ENCODE measurements at regions not wholly inside any gene's neighbourhood (a gene's known extent, or its start where the extent isn't known, plus 50 kb on each side); places are given as distances from the start of the nearest gene placed in this dataset.

DNA sequence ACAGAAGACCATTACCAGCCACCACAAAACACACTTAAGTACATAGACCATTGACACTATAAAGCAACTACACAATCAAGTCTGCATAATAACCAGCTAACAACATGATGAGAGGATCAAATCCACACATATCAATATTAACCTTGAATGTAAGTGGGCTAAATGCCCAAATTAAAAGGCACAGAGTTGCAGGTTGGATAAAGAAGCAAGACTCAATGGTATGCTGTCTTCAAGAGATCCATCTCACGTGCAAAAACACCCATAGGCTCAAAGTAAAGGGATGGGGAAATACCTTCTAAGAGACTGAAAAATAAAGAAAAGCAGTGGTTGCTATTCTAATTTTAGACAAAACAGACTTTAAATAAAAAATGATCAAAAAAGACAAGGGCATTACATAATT, 113.6 kb upstream of the CD180 start:
- H3K27ac ChIP-seq (ENCODE audit: insufficient read depth, low read length, poor library complexity, severe bottlenecking), result no peak overlapping the region
- no peaks in the 10 kb centered on the region for H3K4me1 ChIP-seq (ENCODE audit: control insufficient read depth, insufficient read depth, low read length, poor library complexity, severe bottlenecking)
- no peaks in the 10 kb centered on the region for H3K9me3 ChIP-seq (ENCODE audit: control insufficient read depth, low read length)
- H3K4me3 ChIP-seq (ENCODE audit: insufficient read depth, low read depth, low read length, poor library complexity, severe bottlenecking), result no peak overlapping the region
- no peak for DNase-seq
- no peaks in the 10 kb centered on the region for H3K27me3 ChIP-seq (replicated peaks; ENCODE audit: control insufficient read depth, insufficient read depth, low read length, poor library complexity, severe bottlenecking)
- no peaks in the 10 kb centered on the region for H3K36me3 ChIP-seq (ENCODE audit: control insufficient read depth, insufficient read depth, low read length)

DNA sequence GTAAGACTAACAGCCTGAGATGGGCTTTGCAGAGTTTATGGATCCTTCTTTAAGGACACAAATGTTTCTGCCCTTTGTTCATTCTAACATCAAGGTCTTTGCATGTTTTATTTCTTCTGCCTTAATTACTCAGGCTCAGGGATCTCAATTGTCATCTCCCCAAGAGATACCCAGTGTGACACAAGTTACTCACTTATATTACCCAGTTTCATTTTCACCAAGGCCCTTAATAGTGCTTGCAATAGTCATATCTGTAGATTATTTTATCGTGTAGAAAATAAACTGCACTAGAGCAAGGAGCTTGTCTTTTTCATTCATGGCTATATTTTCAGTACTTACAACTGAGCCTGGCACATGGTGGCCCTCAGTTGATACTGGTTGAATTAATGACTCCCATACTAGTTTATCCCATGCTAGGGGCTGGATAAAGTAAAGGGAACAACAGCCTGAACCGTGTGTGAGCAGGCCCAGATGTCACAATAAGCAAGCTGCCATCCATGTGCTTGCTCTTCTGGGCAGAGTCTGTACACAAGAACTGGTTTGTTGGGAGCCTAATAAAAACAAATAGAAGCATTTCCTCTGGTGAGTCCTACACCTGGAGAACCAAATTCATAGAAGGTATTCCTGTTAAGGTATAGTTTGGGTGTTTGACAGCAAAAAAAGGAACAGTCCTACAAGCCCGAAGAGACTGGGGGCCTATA, 112.5 kb upstream of the CD180 start:
- Histone ChIP-seq H3K9me3 (ENCODE audit: control insufficient read depth, low read length) (no peaks in the 10 kb centered on the region), H3K27ac (ENCODE audit: insufficient read depth, low read length, poor library complexity, severe bottlenecking) (no peak overlapping the region), H3K27me3 (replicated peaks; ENCODE audit: control insufficient read depth, insufficient read depth, low read length, poor library complexity, severe bottlenecking) (no peaks in the 10 kb centered on the region), H3K4me3 (ENCODE audit: insufficient read depth, low read depth, low read length, poor library complexity, severe bottlenecking) (no peak overlapping the region), H3K4me1 (ENCODE audit: control insufficient read depth, insufficient read depth, low read length, poor library complexity, severe bottlenecking) (no peaks in the 10 kb centered on the region), H3K36me3 (ENCODE audit: control insufficient read depth, insufficient read depth, low read length) (no peaks in the 10 kb centered on the region)
- no peak for DNase-seq

DNA sequence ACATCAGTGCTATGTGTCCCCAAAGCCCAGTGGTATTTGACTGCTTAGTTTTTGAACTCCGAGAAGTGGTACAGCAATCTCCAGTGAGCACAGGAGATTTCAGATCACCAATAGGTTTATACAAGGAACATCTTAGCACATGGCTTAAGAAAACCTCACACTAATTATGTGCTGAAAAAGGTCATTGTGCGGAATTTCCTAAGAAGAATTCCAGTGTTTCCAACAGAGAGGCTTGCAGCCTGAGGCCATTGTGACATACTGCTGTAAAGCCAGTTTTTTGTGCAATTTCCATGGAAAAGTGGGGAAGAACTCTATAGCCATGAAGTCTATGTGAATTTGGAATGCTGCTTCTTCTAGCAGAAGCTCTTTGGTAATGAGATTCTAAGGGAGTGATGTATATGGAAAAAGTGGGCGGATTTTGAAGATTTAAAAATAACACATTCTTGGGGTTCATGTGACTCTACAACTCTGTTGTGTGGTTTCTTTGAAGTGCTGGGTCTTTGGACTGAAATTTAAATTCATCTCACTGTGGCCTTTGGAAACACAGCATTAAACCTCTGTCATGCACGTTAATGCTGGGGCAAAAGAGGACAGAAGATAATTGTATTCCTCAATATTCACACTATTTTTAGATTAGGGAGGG, 110.5 kb upstream of the CD180 start:
- Histone ChIP-seq H3K36me3 (ENCODE audit: control insufficient read depth, insufficient read depth, low read length) (no peaks in the 10 kb centered on the region), H3K4me1 (ENCODE audit: control insufficient read depth, insufficient read depth, low read length, poor library complexity, severe bottlenecking) (no peaks in the 10 kb centered on the region), H3K4me3 (ENCODE audit: insufficient read depth, low read depth, low read length, poor library complexity, severe bottlenecking) (no peak overlapping the region), H3K27me3 (replicated peaks; ENCODE audit: control insufficient read depth, insufficient read depth, low read length, poor library complexity, severe bottlenecking) (no peaks in the 10 kb centered on the region), H3K27ac (ENCODE audit: insufficient read depth, low read length, poor library complexity, severe bottlenecking) (no peak overlapping the region), H3K9me3 (ENCODE audit: control insufficient read depth, low read length) (no peaks in the 10 kb centered on the region)
- no peak for DNase-seq

DNA sequence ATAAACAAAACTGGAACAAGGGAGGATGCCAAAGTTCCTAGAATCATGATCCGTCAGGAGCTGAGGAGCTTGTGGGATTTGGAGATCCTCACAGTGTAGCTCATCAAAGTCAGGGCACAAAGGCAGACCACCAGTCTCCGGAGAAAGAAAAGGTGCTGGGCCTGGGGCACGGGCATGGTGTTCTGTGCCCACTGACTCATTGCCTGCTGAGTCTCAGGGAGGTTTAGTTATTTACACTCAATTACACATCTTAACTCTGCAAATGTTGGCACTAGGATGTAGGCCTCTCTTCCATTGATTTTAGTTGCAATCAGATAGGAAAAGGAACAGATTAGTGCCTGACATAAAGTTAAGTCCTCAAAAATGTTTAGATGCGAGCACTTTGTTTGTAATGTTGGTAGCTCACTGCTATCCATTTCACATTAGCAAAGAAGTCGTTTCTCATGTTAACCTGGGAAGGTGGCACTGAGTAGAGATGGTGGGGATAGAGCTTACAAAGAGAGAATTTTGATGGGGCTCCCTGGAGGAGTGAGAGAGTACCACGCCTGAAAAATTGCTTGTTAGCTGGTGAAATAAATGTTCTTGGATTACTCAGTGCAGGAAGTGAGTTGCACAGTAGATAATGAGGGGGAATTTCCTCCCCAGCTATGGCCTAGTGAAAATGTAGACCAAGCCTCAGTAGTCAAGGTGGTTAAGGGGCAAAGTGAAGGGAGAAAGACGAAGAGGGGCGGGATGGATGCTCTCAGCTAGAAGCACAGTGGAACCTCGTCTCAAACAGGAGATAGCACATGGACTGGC, 109.5 kb upstream of the CD180 start:
- no peaks in the 10 kb centered on the region for H3K36me3 ChIP-seq (ENCODE audit: control insufficient read depth, insufficient read depth, low read length)
- H3K4me1 ChIP-seq (ENCODE audit: control insufficient read depth, insufficient read depth, low read length, poor library complexity, severe bottlenecking), result no peaks in the 10 kb centered on the region
- no peaks in the 10 kb centered on the region for H3K27me3 ChIP-seq (replicated peaks; ENCODE audit: control insufficient read depth, insufficient read depth, low read length, poor library complexity, severe bottlenecking)
- no peaks in the 10 kb centered on the region for H3K9me3 ChIP-seq (ENCODE audit: control insufficient read depth, low read length)
- no peak overlapping the region for H3K4me3 ChIP-seq (ENCODE audit: insufficient read depth, low read depth, low read length, poor library complexity, severe bottlenecking)
- no peak for DNase-seq
- no peak overlapping the region for H3K27ac ChIP-seq (ENCODE audit: insufficient read depth, low read length, poor library complexity, severe bottlenecking)

DNA sequence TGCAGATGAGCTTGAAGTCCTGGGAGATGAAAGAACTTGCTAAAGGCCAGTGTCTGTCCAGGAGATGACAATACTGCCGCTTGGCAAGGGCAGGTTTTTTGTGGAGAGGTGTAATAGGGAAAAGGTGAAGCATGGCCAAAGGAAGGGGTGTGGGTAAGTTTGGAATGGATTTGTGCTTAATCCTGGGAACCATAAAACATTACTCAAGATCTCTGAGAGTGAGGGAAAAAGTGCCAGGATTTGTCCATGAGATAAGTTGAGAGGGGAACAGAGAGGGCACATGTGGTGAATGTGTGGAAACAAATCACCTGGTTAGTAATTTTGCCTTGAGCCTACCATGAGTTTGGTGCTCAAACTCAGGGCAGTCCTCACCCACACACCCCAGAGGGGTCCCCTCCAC, 108.8 kb upstream of the CD180 start:
- no peak for DNase-seq
- Histone ChIP-seq H3K36me3 (ENCODE audit: control insufficient read depth, insufficient read depth, low read length) (no peaks in the 10 kb centered on the region), H3K4me1 (ENCODE audit: control insufficient read depth, insufficient read depth, low read length, poor library complexity, severe bottlenecking) (no peaks in the 10 kb centered on the region), H3K27me3 (replicated peaks; ENCODE audit: control insufficient read depth, insufficient read depth, low read length, poor library complexity, severe bottlenecking) (no peaks in the 10 kb centered on the region), H3K27ac (ENCODE audit: insufficient read depth, low read length, poor library complexity, severe bottlenecking) (no peak overlapping the region), H3K9me3 (ENCODE audit: control insufficient read depth, low read length) (no peaks in the 10 kb centered on the region), H3K4me3 (ENCODE audit: insufficient read depth, low read depth, low read length, poor library complexity, severe bottlenecking) (no peak overlapping the region)

DNA sequence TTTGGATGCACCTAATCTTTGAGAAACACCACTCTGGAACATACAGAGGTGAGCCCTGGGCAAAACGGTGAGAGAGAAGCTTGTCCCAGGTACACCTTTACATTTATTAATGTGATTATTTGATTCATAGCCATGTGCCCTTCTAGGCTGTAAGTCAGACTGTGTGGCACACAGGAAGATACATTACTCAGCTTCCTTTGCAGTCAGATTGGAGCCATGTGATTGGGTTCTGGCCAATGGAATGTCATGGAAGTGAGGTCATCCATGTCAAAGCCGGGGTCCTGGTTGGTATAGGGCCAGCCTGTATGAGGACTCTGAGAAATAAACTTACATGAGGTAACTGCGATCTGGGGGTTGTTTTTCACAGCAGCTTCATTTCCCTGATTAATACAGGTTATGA, 106.8 kb upstream of the CD180 start:
- Histone ChIP-seq H3K27ac (ENCODE audit: insufficient read depth, low read length, poor library complexity, severe bottlenecking) (no peak overlapping the region), H3K4me1 (ENCODE audit: control insufficient read depth, insufficient read depth, low read length, poor library complexity, severe bottlenecking) (no peaks in the 10 kb centered on the region), H3K4me3 (ENCODE audit: insufficient read depth, low read depth, low read length, poor library complexity, severe bottlenecking) (no peak overlapping the region), H3K9me3 (ENCODE audit: control insufficient read depth, low read length) (no peaks in the 10 kb centered on the region), H3K27me3 (replicated peaks; ENCODE audit: control insufficient read depth, insufficient read depth, low read length, poor library complexity, severe bottlenecking) (no peaks in the 10 kb centered on the region), H3K36me3 (ENCODE audit: control insufficient read depth, insufficient read depth, low read length) (no peaks in the 10 kb centered on the region)
- DNase-seq, result no peak

DNA sequence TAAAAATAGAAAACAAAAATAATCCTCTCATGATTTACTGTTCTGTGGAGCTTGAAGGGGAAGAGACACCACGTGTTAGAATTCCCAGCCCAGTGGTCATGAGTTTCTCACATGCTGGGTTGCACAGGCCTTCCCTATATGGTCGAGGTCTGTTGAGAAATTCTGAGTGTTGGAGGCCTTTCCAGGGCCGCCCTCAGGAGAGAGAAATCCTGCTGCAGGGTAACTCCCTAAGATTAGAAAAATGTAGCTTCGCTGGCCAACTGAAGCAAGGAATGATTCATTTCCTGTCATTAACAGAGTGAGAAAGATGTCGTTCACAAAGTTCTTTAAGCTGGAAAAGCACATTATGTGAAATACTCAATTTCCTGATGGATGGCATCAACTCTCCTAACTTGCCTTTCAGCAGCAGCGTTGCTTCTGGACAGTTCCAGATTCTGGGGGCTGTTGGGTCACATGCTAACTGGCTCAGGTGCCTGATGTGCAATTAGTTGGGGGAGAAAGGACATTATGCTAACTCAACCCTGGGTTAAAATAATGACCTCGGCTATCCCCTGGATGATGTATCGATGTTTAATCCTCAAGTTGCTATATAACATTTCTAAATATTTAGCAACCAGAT, 104.8 kb upstream of the CD180 start:
- Histone ChIP-seq H3K9me3 (ENCODE audit: control insufficient read depth, low read length) (no peaks in the 10 kb centered on the region), H3K27ac (ENCODE audit: insufficient read depth, low read length, poor library complexity, severe bottlenecking) (no peak overlapping the region), H3K27me3 (replicated peaks; ENCODE audit: control insufficient read depth, insufficient read depth, low read length, poor library complexity, severe bottlenecking) (no peaks in the 10 kb centered on the region), H3K36me3 (ENCODE audit: control insufficient read depth, insufficient read depth, low read length) (no peaks in the 10 kb centered on the region), H3K4me3 (ENCODE audit: insufficient read depth, low read depth, low read length, poor library complexity, severe bottlenecking) (no peak overlapping the region), H3K4me1 (ENCODE audit: control insufficient read depth, insufficient read depth, low read length, poor library complexity, severe bottlenecking) (no peaks in the 10 kb centered on the region)
- DNase-seq, result no peak

DNA sequence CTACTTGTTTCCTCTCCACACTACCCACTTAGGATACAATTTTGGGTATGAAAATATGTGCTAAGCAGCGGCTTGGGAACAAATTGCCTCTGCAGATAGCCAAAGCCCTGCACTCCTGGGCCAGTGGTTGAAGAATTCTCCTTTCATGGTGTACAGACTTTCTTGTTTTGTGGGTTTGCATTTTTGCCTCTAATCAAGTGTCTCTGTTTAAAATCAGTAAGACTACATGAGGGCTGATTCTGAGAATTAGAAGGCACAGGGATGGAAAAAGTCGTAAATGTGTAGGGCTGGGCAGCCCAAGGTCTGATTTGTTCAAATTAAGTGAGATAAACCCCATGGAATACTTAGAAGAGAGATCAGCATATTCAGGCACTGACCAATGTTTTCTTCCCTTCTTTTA, 103.7 kb upstream of the CD180 start:
- Histone ChIP-seq H3K27me3 (replicated peaks; ENCODE audit: control insufficient read depth, insufficient read depth, low read length, poor library complexity, severe bottlenecking) (no peaks in the 10 kb centered on the region), H3K9me3 (ENCODE audit: control insufficient read depth, low read length) (no peaks in the 10 kb centered on the region), H3K4me3 (ENCODE audit: insufficient read depth, low read depth, low read length, poor library complexity, severe bottlenecking) (no peak overlapping the region), H3K36me3 (ENCODE audit: control insufficient read depth, insufficient read depth, low read length) (no peaks in the 10 kb centered on the region), H3K27ac (ENCODE audit: insufficient read depth, low read length, poor library complexity, severe bottlenecking) (no peak overlapping the region), H3K4me1 (ENCODE audit: control insufficient read depth, insufficient read depth, low read length, poor library complexity, severe bottlenecking) (no peaks in the 10 kb centered on the region)
- no peak for DNase-seq

DNA sequence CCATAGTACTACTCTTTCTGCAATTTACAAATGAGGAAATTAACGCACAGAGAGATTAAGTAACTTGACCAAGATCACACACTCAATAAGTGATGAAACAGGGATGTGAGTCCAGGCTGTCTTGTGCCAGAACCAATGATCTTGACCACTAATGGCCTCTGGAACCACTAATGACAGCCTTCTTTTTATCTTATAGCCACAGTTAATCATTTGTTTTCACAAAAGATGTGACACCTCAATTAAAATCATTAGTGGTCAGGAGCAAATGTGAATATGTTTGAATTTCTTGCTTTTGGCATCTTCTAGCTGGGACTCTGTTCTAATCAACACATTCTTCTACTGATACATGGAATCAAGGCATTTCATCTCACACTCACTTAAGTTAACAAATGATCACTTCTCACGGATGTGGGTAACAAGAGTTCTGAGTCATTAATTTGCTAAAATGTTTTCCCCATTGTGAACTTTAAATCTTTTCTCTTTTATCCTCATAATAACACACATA, 102.7 kb upstream of the CD180 start:
- no peaks in the 10 kb centered on the region for H3K27me3 ChIP-seq (replicated peaks; ENCODE audit: control insufficient read depth, insufficient read depth, low read length, poor library complexity, severe bottlenecking)
- H3K36me3 ChIP-seq (ENCODE audit: control insufficient read depth, insufficient read depth, low read length), result no peaks in the 10 kb centered on the region
- no peaks in the 10 kb centered on the region for H3K4me1 ChIP-seq (ENCODE audit: control insufficient read depth, insufficient read depth, low read length, poor library complexity, severe bottlenecking)
- H3K9me3 ChIP-seq (ENCODE audit: control insufficient read depth, low read length), result no peaks in the 10 kb centered on the region
- H3K4me3 ChIP-seq (ENCODE audit: insufficient read depth, low read depth, low read length, poor library complexity, severe bottlenecking), result no peak overlapping the region
- H3K27ac ChIP-seq (ENCODE audit: insufficient read depth, low read length, poor library complexity, severe bottlenecking), result no peak overlapping the region
- DNase-seq, result no peak

All from effector memory CD4-positive, alpha-beta T cell (primary cell).